ENCODE measurements at regions not wholly inside any gene's neighbourhood (a gene's known extent, or its start where the extent isn't known, plus 50 kb on each side); places are given as distances from the start of the nearest gene placed in this dataset.

- ATAC-seq (no peak), DNase-seq (ENCODE audit: low read depth in 1 of 2, low spot score in 1 of 2) (no peak), FAIRE-seq (no peak)
- POLR2A ChIA-PET: no interaction called here
- 24% methylated on average over 1 of the region's 1 CpG for WGBS (ENCODE audit: missing lambda C conversion rate)
- peaks cover 7% of the 10 kb centered on the region; the same call in 1 of the 3 replicates for H3K4me1 ChIP-seq
- H3K9me3 ChIP-seq: no peaks in the 10 kb centered on the region
- CTCF ChIA-PET: no interaction called here
- H3K4me2 ChIP-seq: no peak overlapping the region
- no peak overlapping the region for H3K27ac ChIP-seq
- TF ChIP-seq TFCP2L1 (CRISPR knock-in tag; IDR thresholded peaks at IDR 0.05): no peak
- no peak for TF ChIP-seq MAFK (IDR thresholded peaks at IDR 0.05; ENCODE audit: partially characterized antibody)
- TF ChIP-seq MAX (IDR thresholded peaks at IDR 0.05): no peak
- TF ChIP-seq ZNF302 (CRISPR knock-in tag; IDR thresholded peaks at IDR 0.05): no peak
- no peak for TF ChIP-seq HOXB5 (CRISPR knock-in tag; IDR thresholded peaks at IDR 0.05)
- no peak for TF ChIP-seq KDM5A (IDR thresholded peaks at IDR 0.05)
- TF ChIP-seq USF2 (IDR thresholded peaks at IDR 0.05): no peak
- no peak for TF ChIP-seq SREBF2 (IDR thresholded peaks at IDR 0.05)
- no peak for TF ChIP-seq HOXA7 (CRISPR knock-in tag; IDR thresholded peaks at IDR 0.05)
- no peak for TF ChIP-seq JUNB (IDR thresholded peaks at IDR 0.05)
- no peak for TF ChIP-seq CBX8 (IDR thresholded peaks at IDR 0.05)
- TF ChIP-seq POLR2A (IDR thresholded peaks at IDR 0.05; ENCODE audit: low read length): no peak
- no peak for TF ChIP-seq FOXS1 (CRISPR knock-in tag; IDR thresholded peaks at IDR 0.05)
- no peak overlapping the region for H3K4me3 ChIP-seq
These were observed 82.8 kb upstream of the TRPC3 start for GRCh38 chr4:122034619-122035018.

- FAIRE-seq (no peak), DNase-seq (ENCODE audit: low read depth in 1 of 2, low spot score in 1 of 2) (no peak), ATAC-seq (no peak)
- H3K4me2 ChIP-seq: no peak overlapping the region
- 90% methylated on average over 2 of the region's 2 CpGs for WGBS (ENCODE audit: missing lambda C conversion rate)
- TF ChIP-seq HDAC2 (IDR thresholded peaks at IDR 0.05) (no peak), TFCP2L1 (CRISPR knock-in tag; IDR thresholded peaks at IDR 0.05) (no peak), KDM5A (IDR thresholded peaks at IDR 0.05) (no peak), BHLHE40 (IDR thresholded peaks at IDR 0.05; ENCODE audit: low read depth, low read length) (no peak), ZSCAN20 (CRISPR knock-in tag; IDR thresholded peaks at IDR 0.05) (no peak), USF2 (IDR thresholded peaks at IDR 0.05) (no peak)
- ChIA-PET POLR2A (no interaction called here), CTCF (no interaction called here)
- H3K9me3 ChIP-seq: no peaks in the 10 kb centered on the region
- H3K4me3 ChIP-seq: no peak overlapping the region
- no peak overlapping the region for H3K27ac ChIP-seq
- no peaks in the 10 kb centered on the region for H3K4me1 ChIP-seq
These were observed 75.3 kb upstream of the TRPC3 start for GRCh38 chr4:122027203-122027602.

- FAIRE-seq (no peak), ATAC-seq (no peak), DNase-seq (ENCODE audit: low read depth in 1 of 2, low spot score in 1 of 2) (no peak)
- CTCF ChIA-PET: interaction anchor here (1.3 kb wide), 1 partner anchor 117 kb away, joined by 4 read pairs; no protein-coding TSS in a partner anchor
- H3K27ac ChIP-seq: no peak overlapping the region
- POLR2A ChIA-PET: no interaction called here
- TF ChIP-seq ZNF302 (CRISPR knock-in tag; IDR thresholded peaks at IDR 0.05) (no peak), E2F6 (IDR thresholded peaks at IDR 0.05; ENCODE audit: borderline replicate concordance, low read depth) (no peak), REST (IDR thresholded peaks at IDR 0.05) (no peak), TFCP2L1 (CRISPR knock-in tag; IDR thresholded peaks at IDR 0.05) (no peak), RFX5 (IDR thresholded peaks at IDR 0.05) (no peak), NFE2L2 (conservative IDR thresholded peaks at IDR 0.05; ENCODE audit: low read length) (no peak), KDM5A (IDR thresholded peaks at IDR 0.05) (no peak), GATA3 (IDR thresholded peaks at IDR 0.05; ENCODE audit: borderline replicate concordance) (no peak), CHD2 (IDR thresholded peaks at IDR 0.05; ENCODE audit: low read length, partially characterized antibody) (no peak), FOSL2 (IDR thresholded peaks at IDR 0.05) (no peak), FOSL2 (CRISPR knock-in tag; IDR thresholded peaks at IDR 0.05) (no peak), MAFK (IDR thresholded peaks at IDR 0.05; ENCODE audit: partially characterized antibody) (no peak), CHD4 (IDR thresholded peaks at IDR 0.05; ENCODE audit: borderline replicate concordance) (no peak), BHLHE40 (IDR thresholded peaks at IDR 0.05; ENCODE audit: low read depth, low read length) (no peak), TP53 (CRISPR knock-in tag; IDR thresholded peaks at IDR 0.05) (no peak), JUNB (IDR thresholded peaks at IDR 0.05) (no peak), EHMT2 (IDR thresholded peaks at IDR 0.05; ENCODE audit: low read depth) (no peak), RAD21 (conservative IDR thresholded peaks at IDR 0.05 in 1 of 2, IDR thresholded peaks at IDR 0.05 in 1 of 2) (no peak), FOSB (CRISPR knock-in tag; IDR thresholded peaks at IDR 0.05) (no peak)
- WGBS (ENCODE audit: missing lambda C conversion rate): 49% methylated on average over 2 of the region's 2 CpGs
- H3K4me1 ChIP-seq: no peaks in the 10 kb centered on the region
- no peak overlapping the region for H3K4me3 ChIP-seq
- no peaks in the 10 kb centered on the region for H3K9me3 ChIP-seq
- no peak overlapping the region for H3K4me2 ChIP-seq
These were observed 65.4 kb upstream of the TRPC3 start for GRCh38 chr4:122017296-122017695.
